ENCODE measurements at regions not wholly inside any gene's neighbourhood (a gene's known extent, or its start where the extent isn't known, plus 50 kb on each side); places are given as distances from the start of the nearest gene placed in this dataset.

DNA sequence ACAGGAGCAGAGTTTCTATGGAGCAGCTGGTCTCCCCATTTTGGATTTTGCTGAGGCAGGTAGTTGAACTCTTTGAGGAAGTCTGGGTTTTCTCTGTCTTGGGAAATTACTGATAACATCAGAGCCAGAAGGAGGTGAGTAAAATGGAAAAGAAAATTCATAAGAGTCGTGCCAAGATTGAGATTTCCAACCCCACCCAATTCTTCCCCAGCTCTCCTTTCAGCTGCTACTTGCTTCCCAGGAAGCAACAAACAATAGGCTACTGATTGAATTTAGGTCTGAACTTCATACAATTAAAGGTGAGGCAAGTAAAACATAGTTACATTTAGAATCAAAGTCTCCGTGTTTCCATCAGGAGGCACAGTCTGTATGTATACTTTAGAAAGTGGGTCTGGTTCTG, 54.6 kb upstream of the EOLA2 start:
- DNase-seq (ENCODE audit: low spot score): no peak

DNA sequence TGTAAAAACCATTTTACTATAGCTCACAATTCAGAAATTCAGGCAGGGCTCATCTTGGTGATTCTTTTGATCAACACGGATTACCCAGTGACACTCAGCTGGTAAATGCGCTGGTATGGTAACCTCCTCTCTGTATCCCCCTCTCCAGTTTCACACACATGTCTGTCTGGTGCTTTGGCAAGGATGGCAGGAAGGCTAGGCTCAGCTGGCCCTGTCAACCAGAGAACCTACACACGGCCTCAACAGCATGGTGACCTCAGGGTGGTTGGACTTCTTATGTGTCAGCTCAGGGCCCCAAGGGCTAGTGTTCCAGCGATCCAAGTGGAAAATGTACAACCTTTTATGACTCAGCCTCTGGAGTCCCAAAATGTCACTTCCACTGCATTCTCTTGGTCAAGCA, 55.7 kb upstream of the EOLA2 start:
- no peak for DNase-seq (ENCODE audit: low spot score)

DNA sequence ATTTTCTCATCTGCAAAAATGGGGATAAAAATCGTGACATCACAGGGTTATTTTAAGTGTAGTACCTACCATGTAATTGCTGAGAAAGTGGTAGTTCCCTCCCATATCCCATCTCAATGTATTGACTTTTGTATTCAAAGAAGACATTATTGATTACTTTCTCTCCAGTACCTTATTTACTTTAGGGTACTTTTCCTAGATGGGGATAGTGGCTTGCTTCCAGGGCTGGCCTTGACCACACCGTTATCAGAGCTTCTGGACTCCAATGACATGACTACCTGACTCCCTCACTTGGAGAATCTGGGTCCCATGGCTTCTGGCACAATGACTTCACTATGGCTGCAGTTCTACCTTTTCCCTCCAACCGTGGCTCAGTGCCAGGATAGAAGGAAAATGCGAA, 58.2 kb upstream of the EOLA2 start:
- no peak for DNase-seq (ENCODE audit: low spot score)

DNA sequence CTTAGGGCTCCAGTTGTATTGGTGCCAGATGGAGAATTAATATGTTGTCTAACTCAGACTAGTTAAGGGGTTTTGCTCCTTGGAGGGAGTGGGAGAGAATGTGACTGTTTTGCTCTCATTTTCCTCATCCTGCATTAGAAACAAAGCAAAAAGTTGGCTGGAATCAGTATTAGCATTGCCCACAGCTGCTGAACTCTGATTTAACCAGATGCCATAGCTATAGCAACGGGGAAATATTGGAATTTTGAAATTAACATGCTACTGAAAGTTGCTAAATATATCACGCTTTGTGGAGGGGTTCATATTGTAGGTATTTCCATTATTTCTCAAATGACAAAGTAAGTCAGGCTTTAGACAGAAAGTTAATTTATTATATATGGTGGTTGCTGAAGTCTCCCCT, 66.7 kb upstream of the EOLA2 start:
- no peak for DNase-seq (ENCODE audit: low spot score)

DNA sequence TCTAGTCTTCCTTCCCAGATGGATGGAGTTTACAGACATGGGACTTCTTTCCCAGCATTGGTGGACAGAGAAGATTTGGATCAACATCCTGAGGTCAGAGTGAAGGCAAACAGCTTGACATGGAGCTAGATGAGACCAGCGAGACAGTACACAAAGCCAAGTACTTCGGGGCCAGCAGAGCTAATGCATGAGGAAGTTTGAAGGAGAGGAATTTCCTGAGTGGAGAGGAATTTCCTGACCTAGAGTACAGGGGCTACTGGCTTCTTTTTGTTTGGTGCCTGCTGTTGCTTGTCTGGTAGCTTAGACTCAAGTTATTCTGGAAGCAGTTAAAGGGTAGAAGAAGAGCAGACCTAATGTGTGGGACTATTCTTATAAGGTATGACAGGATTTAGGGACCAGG, 69.1 kb upstream of the EOLA2 start:
- no peak for DNase-seq (ENCODE audit: low spot score)

DNA sequence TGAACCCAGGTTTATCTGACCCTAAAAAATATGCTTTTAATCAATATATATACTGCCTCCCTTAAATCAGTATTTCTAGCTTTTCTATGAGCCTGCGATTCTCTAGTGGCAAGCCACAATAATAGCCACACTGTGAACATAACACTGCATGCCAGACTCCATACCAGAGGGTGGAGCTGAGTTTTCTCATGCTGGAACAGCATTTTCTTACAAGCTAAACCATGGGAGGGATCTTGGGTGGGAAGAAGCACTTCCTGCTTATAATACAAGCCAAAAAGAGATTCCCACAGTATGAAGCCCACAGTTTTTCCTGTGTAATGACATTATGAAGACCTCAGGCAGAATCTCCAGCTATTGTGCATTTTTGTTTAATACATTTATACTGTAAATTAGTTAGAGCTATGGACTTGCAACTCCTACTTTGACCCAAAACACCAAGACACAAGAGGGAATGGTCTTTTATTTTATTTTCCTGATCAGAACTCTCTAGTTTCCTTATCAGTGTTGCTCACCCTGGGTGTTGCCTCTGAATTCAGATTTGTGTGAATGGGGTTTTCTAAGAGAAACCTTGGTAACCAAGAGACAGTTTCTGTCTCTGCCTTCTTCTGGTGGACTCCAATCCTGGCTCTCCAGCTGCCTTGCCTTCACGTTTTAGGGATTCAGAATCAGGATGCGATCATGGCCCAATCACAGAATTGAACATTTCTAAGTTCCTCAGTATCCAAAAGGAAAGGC, 74.5 kb upstream of the EOLA2 start:
- DNase-seq (ENCODE audit: low spot score): no peak

DNA sequence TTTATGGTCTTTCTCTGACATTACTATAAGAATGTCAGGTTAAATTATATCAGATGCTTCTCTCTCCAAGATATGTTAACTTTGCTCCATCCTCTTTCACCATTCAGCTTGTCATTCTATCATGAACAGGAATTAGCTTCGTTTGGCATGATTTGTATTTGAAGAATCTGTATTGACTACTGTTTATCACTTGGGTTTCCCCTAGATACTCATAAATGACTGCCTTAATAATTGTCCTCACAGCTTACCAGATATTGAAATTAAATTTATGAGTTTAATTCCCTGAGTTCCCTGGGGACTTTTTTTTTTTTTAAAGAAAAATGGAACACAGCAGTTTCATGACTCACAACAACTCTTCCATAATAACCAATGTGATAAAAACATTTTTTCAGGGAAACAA, 76.2 kb upstream of the EOLA2 start:
- DNase-seq (ENCODE audit: low spot score): no peak

DNA sequence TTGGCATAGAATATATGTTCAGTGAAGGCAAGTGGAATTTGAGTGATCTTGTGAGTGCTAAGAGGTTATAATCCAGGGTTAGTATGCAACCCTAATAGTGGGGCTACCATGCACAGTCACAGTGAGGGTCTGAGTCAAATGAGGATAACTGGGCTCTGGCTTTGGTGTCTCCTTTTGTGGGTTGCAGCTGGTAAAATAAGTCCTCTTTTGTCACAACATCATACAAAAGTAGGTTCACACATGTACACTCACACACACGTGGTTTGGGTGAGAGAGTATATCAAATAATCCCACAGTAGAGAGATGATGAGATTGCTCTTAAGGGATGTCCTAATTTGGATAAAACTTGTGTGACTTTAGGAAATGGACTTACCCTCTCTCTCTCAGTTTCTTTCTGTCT, 79.6 kb upstream of the EOLA2 start:
- DNase-seq (ENCODE audit: low spot score): no peak

DNA sequence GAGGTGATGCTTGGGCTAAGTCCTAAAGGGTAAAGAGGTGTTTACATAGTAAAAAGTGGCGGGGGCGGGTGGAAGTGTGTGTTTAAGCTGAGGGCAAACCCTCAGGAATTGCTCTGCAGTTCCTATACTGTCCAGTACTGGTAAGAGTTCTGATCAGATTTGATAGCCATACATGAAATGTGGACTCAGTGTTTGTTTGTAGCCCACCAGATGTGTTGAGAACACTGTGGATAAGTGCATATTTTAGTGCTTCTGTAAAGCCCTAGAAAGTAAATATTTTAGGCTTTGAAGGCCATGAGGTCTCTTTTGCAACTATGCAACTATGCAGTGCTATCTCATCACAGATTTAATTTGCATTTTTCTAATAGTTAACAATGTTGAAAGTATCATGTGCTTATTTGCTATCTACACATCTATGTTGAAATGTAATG, 80.7 kb upstream of the EOLA2 start:
- no peak for DNase-seq (ENCODE audit: low spot score)

DNA sequence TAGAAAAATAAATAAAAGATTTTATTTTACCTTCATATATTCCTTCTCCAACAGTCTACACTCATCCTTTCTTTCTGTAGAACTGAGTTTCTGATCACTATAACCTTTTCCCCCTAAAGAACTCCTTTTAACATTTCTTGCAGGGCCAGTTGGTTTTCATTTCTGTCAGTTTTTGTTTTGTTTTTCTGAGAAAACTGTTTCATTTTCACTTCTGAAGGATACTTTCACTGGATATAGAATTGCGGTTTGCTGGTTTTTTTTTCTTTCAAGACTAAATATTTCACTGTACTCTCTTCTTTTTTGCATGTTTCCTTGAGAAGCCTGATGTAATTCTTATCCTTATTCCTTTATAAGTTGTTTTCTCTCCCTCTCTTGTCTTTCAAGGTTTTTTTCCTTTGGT, 90.4 kb upstream of the EOLA2 start:
- DNase-seq (ENCODE audit: low spot score): no peak

DNA sequence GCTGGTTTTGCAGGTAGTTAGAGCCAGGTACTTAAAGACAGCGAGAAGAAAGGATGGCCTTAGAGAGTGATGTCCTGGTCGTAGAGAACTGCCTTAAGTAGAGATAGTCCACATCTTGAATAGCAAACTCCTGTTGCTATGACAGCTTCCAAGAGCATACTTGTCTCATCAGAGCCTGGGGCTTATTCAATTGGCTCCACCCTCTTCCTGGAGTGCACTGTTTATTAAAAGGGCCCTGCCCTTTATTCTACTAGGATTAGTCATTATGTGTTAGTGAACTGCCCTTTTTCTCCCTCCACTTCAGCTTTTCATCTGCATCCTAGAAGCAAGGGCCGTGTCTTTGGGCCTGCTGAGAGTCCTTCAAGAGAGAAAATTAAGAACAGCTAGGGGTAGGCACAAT, 94.5 kb upstream of the EOLA2 start:
- no peak for DNase-seq (ENCODE audit: low spot score)

DNA sequence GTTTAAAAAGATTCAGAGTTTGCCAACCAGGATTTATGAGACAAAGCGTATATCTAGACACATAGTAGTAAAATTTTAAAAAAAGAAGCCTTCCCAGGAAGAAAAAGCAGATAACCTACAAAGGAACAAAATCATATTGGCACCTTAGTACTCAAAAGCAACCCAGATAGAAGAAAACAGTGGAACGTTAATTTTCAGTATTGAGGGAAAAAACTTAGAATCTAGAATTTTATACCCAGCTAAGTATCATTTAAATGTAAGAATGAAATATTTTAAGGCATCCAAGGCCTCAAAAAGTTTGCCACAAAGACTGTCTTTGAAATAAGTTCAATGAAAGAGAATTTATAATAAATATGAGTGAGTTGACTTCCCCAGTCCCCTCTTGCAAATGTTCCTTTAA, 96.5 kb upstream of the EOLA2 start:
- no peak for DNase-seq (ENCODE audit: low spot score)

DNA sequence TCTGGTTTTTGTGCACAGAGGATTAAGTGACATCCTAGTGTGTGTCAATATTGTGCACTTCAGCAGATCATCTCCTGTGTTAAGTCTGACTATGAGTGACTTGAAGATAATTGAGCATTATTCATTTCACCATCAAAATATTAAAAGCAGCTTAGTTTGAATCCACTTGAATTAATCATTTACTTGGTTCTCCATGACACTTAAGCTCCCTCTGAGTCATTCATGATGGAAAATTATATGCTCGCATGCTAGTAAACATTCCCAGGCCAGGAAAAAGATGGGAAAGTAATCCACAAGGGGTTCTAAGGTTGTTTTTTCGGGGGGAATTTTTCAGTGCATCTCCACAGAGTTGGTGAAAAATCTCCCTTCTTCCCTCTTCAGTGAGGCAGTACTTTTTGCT, 97.2 kb upstream of the EOLA2 start:
- DNase-seq (ENCODE audit: low spot score): peak; percentile 5

DNA sequence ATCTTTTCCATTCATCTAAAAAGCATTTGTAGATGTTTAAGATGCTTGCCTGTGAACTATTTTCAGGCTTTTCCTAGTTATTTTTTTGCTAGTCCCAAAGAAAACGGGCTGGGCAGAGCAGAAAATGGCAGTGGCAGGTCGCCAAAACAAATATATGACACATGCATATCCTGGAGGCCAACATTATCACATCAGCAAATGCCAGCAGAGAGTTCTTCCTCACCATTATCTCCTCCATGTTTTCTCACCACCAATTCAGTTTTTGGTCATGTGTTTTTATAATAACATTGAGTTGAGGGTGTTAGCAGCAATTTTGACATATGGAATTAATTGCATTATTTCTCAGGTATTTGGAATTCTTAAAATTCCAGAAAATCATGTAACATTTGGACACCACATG, 97.9 kb upstream of the EOLA2 start:
- peak; percentile 26 for DNase-seq (ENCODE audit: low spot score)

DNA sequence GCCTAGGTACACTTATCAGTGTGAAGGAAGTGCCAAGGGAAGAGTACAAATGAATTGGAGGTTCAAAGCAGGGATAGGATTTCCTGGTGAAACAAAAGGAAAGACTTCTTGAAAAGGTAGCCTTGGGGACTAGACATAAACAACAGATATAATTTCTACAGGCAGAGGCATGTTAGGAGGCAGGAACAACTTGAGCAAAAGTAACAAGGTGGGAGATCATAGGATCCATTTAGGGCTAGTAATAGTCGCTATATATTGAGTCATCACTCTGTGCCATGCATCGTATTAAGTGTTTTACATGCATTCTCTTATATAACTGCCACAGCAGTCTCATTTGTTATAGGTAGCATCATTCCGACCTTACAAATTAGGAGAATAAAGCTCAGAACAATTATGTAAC, 98.3 kb upstream of the EOLA2 start:
- no peak for DNase-seq (ENCODE audit: low spot score)

DNA sequence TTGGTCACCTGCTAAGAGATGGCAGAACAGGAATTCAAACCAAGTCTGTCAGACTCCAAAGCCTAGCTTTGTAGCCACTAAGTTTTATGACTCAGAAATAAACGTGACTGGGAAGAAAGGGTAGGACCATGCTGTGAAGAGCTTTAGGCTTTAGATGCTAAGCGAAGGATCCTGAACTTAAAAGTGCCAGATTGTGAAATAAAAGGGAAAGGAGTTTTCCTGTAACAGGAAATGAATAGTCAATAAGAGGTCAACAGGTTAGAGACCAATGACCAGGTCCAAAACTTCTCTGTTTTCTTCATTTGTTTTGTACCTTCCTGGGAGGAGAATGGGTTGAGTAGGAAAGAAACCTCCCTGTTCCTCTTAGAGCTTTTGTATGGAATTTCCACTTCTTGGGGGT, 98.8 kb upstream of the EOLA2 start:
- DNase-seq (ENCODE audit: low spot score): no peak

DNA sequence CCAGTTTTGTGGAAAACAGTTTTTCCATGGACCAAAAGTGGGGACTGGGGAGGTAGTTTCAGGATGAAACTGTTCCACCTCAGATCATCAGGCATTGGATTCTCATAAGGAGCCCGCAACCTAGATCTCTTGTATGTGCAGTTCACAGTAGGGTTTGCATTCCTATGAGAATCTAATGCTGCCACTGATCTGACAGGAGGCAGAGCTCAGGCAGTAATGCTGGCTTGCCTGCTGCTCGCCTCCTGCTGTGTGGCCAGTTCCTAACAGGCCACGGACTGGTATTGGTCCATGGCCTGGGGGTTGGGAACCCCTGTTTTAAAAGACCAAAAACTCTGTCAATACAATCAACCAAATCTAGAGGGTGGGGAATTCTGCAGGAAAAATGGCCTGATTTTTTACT, 100.0 kb upstream of the EOLA2 start:
- no peak for DNase-seq (ENCODE audit: low spot score)

DNA sequence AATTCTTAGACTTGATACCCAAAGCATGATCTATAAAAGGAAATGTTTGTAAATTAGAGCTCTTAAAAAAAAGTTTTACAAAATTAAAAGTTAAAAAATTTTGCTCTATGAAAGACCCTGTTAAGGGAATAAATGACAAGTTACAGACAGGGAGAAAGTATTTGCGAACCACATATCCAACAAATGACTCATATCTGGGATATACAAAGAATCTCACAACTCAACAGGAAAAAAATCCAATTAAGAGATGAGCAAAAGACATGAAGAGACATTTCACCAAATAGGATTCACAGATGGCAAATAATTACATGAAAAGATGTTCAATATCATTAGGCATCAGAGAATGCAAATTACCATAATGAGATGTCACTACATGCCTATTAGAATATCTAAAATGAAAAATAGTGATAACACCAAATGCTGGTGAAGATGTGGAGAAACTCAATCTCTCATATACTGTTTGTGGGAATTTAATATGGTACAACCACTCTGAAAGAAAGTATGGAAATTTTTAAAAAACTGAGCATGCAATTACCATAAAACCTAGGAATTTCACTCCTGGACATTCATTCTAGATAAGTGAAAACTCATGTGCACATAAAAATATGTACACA, 100.8 kb upstream of the EOLA2 start:
- DNase-seq (ENCODE audit: low spot score): no peak

DNA sequence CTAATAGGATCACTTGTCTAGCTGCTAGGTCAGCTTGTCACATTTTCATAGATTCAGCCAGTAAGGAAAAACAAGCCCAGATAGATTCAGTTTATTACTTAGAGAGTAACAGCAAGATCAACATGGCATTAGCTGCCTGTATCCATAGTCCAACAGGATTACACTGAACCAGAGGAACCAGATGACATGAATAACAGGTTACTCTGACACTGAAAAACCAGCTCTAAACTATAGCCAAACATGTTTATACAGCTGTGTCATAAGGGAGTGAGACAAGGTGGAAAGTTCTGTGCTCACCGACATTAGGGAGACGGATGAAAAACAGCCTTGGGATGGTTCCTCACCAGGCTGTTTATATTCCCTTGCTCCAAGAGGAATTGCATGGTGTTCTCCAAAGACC, 102.9 kb upstream of the EOLA2 start:
- no peak for DNase-seq (ENCODE audit: low spot score)

DNA sequence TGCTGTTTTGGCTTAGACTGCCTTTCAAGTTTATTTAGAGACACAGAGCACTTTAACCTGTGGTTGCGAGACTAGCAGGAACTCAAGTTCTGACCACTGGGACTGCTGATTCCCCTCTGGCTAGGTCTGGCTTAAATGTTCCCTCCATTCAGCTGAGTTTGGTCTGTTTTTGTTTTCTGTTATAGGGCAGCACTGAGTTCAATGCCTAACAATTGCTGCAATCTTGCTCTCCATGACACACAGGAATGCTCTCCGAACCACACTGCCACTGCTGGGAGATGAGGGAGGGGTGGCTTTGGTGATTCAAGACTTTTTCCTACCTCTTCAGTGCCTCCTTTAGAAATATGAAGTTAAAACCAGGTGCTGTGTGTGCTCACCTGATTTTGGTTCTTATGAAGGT, 106.3 kb upstream of the EOLA2 start:
- DNase-seq (ENCODE audit: low spot score): no peak

DNA sequence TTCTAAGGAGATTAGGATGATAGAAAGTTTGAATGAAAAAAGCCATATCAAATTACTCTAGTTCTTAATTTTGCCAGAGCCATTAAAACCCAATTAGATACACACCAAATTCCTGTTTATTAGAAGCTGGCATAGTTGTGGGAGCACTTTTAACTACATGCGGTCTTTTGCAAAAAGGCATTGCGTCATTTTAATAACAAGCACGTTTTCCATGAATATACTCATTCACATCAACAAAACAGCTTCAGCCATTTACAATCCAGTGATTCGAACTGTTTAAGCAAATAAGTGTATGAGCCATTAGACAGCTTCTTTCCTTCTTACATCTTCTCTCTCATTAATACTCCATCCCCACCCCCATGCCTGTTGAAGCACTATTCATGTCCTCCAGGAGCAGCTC, 109.5 kb upstream of the EOLA2 start:
- no peak for DNase-seq (ENCODE audit: low spot score)

DNA sequence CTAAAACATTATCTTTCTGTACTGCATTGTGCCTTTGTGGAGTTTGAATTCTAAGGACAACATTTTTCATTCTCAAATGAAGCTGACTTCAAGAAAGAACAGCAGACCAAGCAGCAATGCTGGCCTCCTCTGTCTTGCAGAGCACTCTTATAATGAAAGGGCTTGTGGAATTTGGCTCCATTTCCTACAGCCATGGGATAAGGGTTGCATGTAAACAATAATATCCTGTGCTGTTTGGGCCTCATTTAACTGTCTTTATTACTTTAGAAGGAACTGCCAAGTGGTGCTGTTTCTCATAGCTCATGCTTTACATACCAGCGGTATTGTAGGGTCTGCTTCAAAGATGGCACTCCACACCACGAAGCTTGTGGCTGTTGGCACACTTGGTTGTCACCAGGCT, 111.4 kb upstream of the EOLA2 start:
- no peak for DNase-seq (ENCODE audit: low spot score)

DNA sequence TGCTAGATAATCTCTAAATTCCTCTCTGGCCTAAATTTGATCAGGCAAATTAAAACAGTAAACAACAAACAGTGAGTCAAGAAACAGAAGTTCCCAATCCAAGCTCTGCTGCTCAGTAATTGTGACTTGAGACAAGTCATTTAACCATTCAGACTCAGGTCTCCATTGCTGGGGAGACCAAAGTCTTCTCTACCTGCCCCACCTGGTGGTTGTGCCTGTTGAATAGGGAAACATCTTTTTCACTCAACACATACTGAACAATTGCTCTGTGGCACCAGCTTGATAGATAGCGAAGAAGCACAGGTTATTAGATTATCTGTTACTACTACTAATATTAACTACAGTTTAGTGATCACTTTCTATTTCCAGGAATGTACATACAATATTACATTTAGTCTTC, 112.1 kb upstream of the EOLA2 start:
- DNase-seq (ENCODE audit: low spot score): no peak

DNA sequence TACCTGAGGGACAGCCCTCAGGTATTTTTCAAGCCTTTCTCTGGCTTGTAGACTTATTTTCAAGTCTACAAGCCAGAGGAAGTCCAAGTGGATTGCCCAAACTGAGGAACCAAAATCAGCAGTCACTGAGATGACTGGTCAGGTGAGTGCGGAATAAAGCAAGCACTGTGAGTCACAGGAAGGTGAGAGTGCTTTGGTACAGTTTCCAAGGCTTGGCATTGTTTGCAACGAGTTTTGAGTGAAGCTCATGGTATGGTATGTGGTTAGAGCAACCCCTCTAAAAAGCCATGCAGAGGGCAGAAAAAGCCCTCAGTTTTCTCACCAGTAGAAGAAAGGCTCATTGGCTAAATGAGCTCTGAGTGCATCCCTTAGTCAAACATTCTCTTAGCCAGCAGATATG, 112.8 kb upstream of the EOLA2 start:
- DNase-seq (ENCODE audit: low spot score): no peak
